ENCODE measurements at regions not wholly inside any gene's neighbourhood (a gene's known extent, or its start where the extent isn't known, plus 50 kb on each side); places are given as distances from the start of the nearest gene placed in this dataset.

- TF ChIP-seq CTCF (IDR thresholded peaks at IDR 0.05) = no peak
- no peak for TF ChIP-seq POLR2A (IDR thresholded peaks at IDR 0.05)
Observed at GRCh38 chr10:60476451-60476850, 86.8 kb upstream of the ANK3 start.

All from ovary (tissue), 3 donors.